DMS53 treated with DMSO at 0.1 percent for 48 hours (cell line): ENCODE measurements at regions not wholly inside any gene's neighbourhood (a gene's known extent, or its start where the extent isn't known, plus 50 kb on each side); places are given as distances from the start of the nearest gene placed in this dataset.
A peak's percentile ranks its signal among the peaks of the same experiment; 100 is the strongest.
"Not testable (repeated sequence)": the region's sequence is repeated elsewhere in the genome, so short reads cannot be mapped to it uniquely, and the experiment has no call there.

Source experiments
- DNase-seq: peaks from one replicate; lab custom pipeline; 2025; ENCODE audit not compliant: unreplicated experiment; lab: John Stamatoyannopoulos, UW

GRCh38 chr21:23853796-23854379, 1753.4 kb downstream of the MRPL39 start:
- peak; percentile 3 for DNase-seq

GRCh38 chr21:23837564-23837963, 1769.7 kb downstream of the MRPL39 start:
- no peak for DNase-seq

- DNase-seq = no peak
Measured at GRCh38 chr21:23822760-23823159, 1784.5 kb downstream of the MRPL39 start.

GRCh38 chr21:23817337-23817736, 1789.9 kb downstream of the MRPL39 start:
- DNase-seq = no peak

GRCh38 chr21:23812485-23812884, 1794.8 kb downstream of the MRPL39 start:
- DNase-seq = no peak

GRCh38 chr21:23811805-23812204, 1795.5 kb downstream of the MRPL39 start:
- DNase-seq = no peak

- no peak for DNase-seq
Measured at GRCh38 chr21:23809573-23809972, 1797.7 kb downstream of the MRPL39 start.

- DNase-seq = not testable (repeated sequence)
Measured at GRCh38 chr21:23806966-23807548, 1800.2 kb downstream of the MRPL39 start.

- DNase-seq = no peak
Measured at GRCh38 chr21:23804866-23805265, 1802.4 kb downstream of the MRPL39 start.

GRCh38 chr21:23801292-23801691, 1806.0 kb downstream of the MRPL39 start:
- no peak for DNase-seq

GRCh38 chr21:23799376-23799775, 1807.9 kb downstream of the MRPL39 start:
- no peak for DNase-seq

- no peak for DNase-seq
Measured at GRCh38 chr21:23792300-23792699, 1815.0 kb downstream of the MRPL39 start.

- DNase-seq = no peak
Measured at GRCh38 chr21:23789864-23790263, 1817.4 kb downstream of the MRPL39 start.

GRCh38 chr21:23780326-23780725, 1827.0 kb downstream of the MRPL39 start:
- no peak for DNase-seq

GRCh38 chr21:23743821-23744220, 1863.5 kb downstream of the MRPL39 start:
- no peak for DNase-seq

GRCh38 chr21:23740463-23740862, 1866.8 kb downstream of the MRPL39 start:
- no peak for DNase-seq

- no peak for DNase-seq
Measured at GRCh38 chr21:23732776-23733175, 1874.5 kb downstream of the MRPL39 start.

GRCh38 chr21:23729331-23729730, 1878.0 kb downstream of the MRPL39 start:
- no peak for DNase-seq

- no peak for DNase-seq
Measured at GRCh38 chr21:23725576-23725975, 1881.7 kb downstream of the MRPL39 start.

GRCh38 chr21:23718446-23719285, 1888.6 kb downstream of the MRPL39 start:
- no peak for DNase-seq

- no peak for DNase-seq
Measured at GRCh38 chr21:23712166-23712565, 1895.1 kb downstream of the MRPL39 start.

GRCh38 chr21:23706431-23706830, 1900.8 kb downstream of the MRPL39 start:
- DNase-seq = no peak
